Tibial artery (tissue), 4 donors: ENCODE measurements at regions not wholly inside any gene's neighbourhood (a gene's known extent, or its start where the extent isn't known, plus 50 kb on each side); places are given as distances from the start of the nearest gene placed in this dataset.
"Not testable (repeated sequence)": the region's sequence is repeated elsewhere in the genome, so short reads cannot be mapped to it uniquely, and the experiment has no call there.

Experiments
- DNase-seq, 2 donors: peaks; one replicate each; pipeline ENCODE4 v3.0.0-alpha.2; 2019
- H3K27ac ChIP-seq, 2 donors: fragments of 200-600 bp; sonication (generic) in 1 of 2; 1 replicate in 1 of 2; 2 replicates in 1 of 2; pipeline ENCODE4 v1.5.1; 2018 to 2019; ENCODE audit warnings: mild to moderate bottlenecking in 1 of 2
- H3K27me3 ChIP-seq, 2 donors: fragments of 200-600 bp; sonication (generic) in 1 of 2; one replicate each; pipeline versions ENCODE4 v1.5.1 to v1.6.0; 2016 to 2019
- H3K36me3 ChIP-seq, 3 donors: fragments of 200-600 bp; sonication (generic) in 2 of 3; one replicate each; pipeline ENCODE4 v1.5.1; 2016 to 2019; ENCODE audit warnings: mild to moderate bottlenecking in 2 of 3
- H3K4me1 ChIP-seq, 4 donors: fragments of 200-600 bp; sonication (generic) in 2 of 4; 1 replicate in 3 of 4; 2 replicates in 1 of 4; pipeline ENCODE4 v1.5.1; 2016 to 2019
- H3K4me3 ChIP-seq, 2 donors: fragments of 200-600 bp; sonication (generic) in 1 of 2; 1 replicate in 1 of 2; 2 replicates in 1 of 2; pipeline ENCODE4 v1.5.1; 2018 to 2019; ENCODE audit warnings: mild to moderate bottlenecking in 2 of 2
- H3K9me3 ChIP-seq, 3 donors: fragments of 200-600 bp; sonication (generic) in 1 of 3; one replicate each; pipeline ENCODE4 v1.5.1; 2016 to 2019
- intact Hi-C: fragments of 100-400 bp; cut with DNase I; formaldehyde crosslinking; loops from one replicate; pipeline ENCODE4 v1.15.0; 2023; ENCODE audit warnings: low total_unique reads
- TF ChIP-seq, protein P1 (sequence below), 2 experiments: fragments of 200-600 bp in 1 of 2; fragments of 450-650 bp in 1 of 2; IDR thresholded peaks; one replicate each; pipeline ENCODE4 v1.5.1; 2017 to 2019; ENCODE audit warnings: antibody characterized with exemption in 2 of 2, mild to moderate bottlenecking in 1 of 2, moderate library complexity in 1 of 2

DNA sequence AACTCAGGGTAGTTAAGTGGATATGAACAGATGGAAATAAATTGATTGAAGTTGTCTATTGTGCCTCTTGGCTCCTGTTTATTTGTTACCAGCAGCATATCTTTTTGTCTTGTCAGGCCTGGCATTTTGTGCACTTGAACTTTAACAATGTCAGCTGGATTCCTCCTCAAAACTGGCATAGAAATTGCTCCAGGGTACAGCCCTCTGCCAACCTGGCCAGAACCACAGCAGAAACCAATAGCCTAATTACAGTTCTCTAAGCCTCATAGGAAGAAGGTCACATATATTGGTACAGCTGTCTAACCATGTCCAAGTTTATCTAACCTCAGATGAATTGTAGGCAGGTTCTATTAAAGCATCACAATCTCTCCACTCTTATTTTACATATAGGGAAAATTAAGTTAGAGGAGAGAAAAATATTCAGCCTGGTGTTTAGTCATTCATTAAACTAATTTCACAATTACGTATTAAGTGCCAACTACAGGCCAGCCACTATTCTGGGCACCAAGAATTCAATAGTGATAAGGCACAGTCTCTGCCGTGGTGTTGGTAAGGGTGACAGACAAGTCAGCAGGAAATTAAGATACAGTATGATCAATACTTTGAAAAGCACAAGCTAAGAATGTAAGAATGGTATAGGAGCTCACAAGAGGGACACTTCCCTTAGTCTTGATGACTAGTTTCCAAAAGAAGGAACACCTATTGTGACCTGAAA, 452.9 kb upstream of the NECTIN3 start:
- intact Hi-C loops, result no loop called here
- TF ChIP-seq, protein P1, sequence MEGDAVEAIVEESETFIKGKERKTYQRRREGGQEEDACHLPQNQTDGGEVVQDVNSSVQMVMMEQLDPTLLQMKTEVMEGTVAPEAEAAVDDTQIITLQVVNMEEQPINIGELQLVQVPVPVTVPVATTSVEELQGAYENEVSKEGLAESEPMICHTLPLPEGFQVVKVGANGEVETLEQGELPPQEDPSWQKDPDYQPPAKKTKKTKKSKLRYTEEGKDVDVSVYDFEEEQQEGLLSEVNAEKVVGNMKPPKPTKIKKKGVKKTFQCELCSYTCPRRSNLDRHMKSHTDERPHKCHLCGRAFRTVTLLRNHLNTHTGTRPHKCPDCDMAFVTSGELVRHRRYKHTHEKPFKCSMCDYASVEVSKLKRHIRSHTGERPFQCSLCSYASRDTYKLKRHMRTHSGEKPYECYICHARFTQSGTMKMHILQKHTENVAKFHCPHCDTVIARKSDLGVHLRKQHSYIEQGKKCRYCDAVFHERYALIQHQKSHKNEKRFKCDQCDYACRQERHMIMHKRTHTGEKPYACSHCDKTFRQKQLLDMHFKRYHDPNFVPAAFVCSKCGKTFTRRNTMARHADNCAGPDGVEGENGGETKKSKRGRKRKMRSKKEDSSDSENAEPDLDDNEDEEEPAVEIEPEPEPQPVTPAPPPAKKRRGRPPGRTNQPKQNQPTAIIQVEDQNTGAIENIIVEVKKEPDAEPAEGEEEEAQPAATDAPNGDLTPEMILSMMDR (IDR thresholded peaks at IDR 0.05), result no peak

DNA sequence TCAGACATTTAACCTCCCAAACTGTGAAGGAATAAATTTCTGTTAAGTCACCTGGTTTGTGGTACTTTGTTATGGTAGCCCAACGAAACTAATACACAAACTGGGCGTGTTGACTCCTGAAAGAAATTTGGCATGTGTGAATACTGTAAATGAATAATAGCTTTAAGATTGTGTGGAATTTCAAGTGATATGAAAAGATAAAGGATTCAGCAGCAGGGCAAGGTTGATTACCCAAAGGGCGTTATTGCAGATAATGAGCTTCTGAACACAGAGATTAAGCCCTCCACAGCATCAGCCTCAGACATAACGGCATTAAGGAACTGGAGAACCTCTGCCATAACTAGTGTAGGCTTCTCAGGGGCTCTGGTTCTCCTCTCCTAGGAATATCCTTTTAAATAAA, 451.5 kb upstream of the NECTIN3 start:
- H3K4me1 ChIP-seq, result peaks cover 0 to 5% (median 0%) of the 10 kb centered on the region in 4 donors
- no peaks in the 10 kb centered on the region for H3K9me3 ChIP-seq
- H3K36me3 ChIP-seq, result no peaks in the 10 kb centered on the region
- H3K27ac ChIP-seq, result no peak overlapping the region
- no peaks in the 10 kb centered on the region for H3K27me3 ChIP-seq
- no peak overlapping the region for H3K4me3 ChIP-seq
- TF ChIP-seq, protein P1 (IDR thresholded peaks at IDR 0.05), result no peak
- DNase-seq, result no peak
- intact Hi-C loops, result no loop called here

More for the DNA sequence above, 452.9 kb upstream of the NECTIN3 start:
- H3K9me3 ChIP-seq, result no peaks in the 10 kb centered on the region
- H3K4me3 ChIP-seq, result no peak overlapping the region
- H3K4me1 ChIP-seq, result no peaks in the 10 kb centered on the region
- DNase-seq, result no peak
- H3K36me3 ChIP-seq, result no peaks in the 10 kb centered on the region
- no peak overlapping the region for H3K27ac ChIP-seq
- H3K27me3 ChIP-seq, result no peaks in the 10 kb centered on the region

DNA sequence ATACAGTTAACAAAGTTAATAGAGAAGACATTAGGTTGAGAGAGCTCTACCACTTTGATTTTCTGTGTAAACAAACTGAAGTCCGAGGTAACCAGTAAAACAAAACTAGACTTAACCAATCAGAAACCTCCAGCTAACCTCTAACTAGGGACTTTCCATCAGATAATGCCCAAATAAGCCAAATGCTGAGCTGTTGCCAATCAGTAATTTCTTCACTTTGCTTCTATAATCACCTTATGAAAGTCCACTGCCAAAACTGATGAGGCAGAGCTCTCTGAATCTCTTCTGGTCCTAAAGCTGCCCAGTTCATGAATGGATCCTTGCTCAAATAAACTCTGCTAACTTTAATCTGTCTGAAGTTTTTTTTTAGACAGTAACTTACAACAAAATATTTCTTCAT, 448.0 kb upstream of the NECTIN3 start:
- Histone ChIP-seq H3K4me3 (no peak overlapping the region), H3K36me3 (no peaks in the 10 kb centered on the region), H3K9me3 (no peaks in the 10 kb centered on the region), H3K4me1 (peaks cover 0 to 11% (median 0%) of the 10 kb centered on the region in 4 donors), H3K27me3 (no peaks in the 10 kb centered on the region), H3K27ac (no peak overlapping the region)
- no peak for DNase-seq
- TF ChIP-seq, protein P1 (IDR thresholded peaks at IDR 0.05), result no peak
- intact Hi-C loops, result no loop called here

DNA sequence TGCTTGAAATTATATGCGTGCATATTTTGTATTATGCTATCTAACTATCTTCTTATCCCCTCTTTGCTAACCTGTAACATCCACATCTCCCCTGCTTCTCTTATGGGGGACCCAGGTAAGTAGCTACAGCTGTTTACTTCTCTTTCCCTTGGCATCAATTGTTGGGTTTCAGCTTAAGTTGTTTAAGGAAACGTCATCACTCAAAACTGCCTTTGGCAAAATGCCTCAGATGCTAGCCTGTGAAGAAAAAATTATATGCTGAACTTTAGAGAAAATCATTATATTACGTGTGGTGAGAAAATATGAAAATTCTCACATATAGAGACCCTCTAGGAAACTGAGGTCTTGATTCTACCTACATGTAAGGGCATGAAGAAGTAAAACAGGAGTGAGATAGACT, 447.0 kb upstream of the NECTIN3 start:
- Histone ChIP-seq H3K27ac (no peak overlapping the region), H3K27me3 (no peaks in the 10 kb centered on the region), H3K9me3 (no peaks in the 10 kb centered on the region), H3K4me3 (no peak overlapping the region), H3K36me3 (no peaks in the 10 kb centered on the region), H3K4me1 (peaks cover 0 to 11% (median 0%) of the 10 kb centered on the region in 4 donors)
- no peak for DNase-seq
- TF ChIP-seq, protein P1 (IDR thresholded peaks at IDR 0.05), result no peak
- intact Hi-C loops, result no loop called here

DNA sequence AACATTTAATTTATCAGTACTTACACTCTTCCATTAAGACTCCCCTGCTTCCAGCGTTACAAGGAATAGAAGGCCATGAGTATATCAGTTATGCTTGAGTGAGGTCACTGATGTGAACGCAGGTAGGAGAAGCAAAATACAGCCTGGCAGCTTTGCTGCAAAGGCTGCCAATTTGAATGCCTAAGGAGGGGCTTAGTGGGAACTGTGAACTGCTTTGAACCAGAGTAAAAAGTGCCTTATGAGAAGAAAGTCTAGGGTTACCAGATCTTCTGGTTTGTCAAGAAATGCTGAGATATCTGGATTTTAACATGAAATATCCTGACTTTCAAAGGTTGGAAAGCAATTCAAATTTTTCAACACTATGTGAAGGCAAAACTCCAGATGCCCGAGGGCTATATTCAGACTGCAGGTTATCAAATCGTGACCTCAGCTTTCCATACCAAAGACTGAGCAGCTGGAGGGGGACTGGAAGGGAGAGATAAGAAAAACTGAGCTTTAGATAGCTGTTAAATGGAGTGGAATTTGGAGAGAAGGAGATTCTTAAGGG, 446.3 kb upstream of the NECTIN3 start:
- Histone ChIP-seq H3K9me3 (no peaks in the 10 kb centered on the region), H3K4me3 (no peak overlapping the region), H3K27ac (no peak overlapping the region), H3K36me3 (no peaks in the 10 kb centered on the region), H3K27me3 (no peaks in the 10 kb centered on the region), H3K4me1 (peaks cover 0 to 11% (median 0%) of the 10 kb centered on the region in 4 donors)
- intact Hi-C loops, result no loop called here
- TF ChIP-seq, protein P1 (IDR thresholded peaks at IDR 0.05), result no peak
- no peak for DNase-seq

DNA sequence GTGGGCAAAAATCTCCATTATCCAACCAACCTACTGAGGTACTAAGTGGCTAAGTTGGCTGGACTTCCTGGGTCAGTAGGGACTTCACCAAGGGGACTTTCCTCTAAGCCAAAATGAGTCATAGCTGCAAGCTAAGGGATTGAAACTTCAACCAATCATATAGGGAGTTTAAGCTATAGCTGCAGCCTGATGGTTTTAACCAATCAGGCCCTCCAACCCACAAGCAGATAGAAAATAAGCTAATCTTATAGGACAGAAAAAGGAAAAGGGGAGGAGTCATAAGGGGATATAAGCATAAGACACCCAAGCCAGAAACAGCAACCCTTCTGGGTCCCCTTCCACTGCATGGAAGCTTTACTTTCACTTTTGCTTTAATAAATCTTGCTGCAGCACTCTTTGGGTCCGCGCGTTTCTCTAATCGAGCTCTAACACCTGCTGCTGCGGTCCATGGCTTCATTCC, 444.9 kb upstream of the NECTIN3 start:
- DNase-seq, H3K36me3 ChIP-seq, H3K4me3 ChIP-seq, H3K27me3 ChIP-seq, intact Hi-C loops, H3K27ac ChIP-seq, H3K9me3 ChIP-seq: not testable (repeated sequence)
- H3K4me1 ChIP-seq, result peaks cover 0 to 11% (median 0%) of the 10 kb centered on the region in 4 donors
